Liver (tissue), 3 donors: ENCODE measurements at regions not wholly inside any gene's neighbourhood (a gene's known extent, or its start where the extent isn't known, plus 50 kb on each side); places are given as distances from the start of the nearest gene placed in this dataset.

ENCODE experiments used
- JUND ChIP-seq, 2 donors: IDR thresholded peaks; 2 replicates each; pipeline ENCODE4 v1.6.1; 2016; ENCODE audit warnings: antibody characterized with exemption in 2 of 2
- RAD21 ChIP-seq, 2 donors: IDR thresholded peaks; 2 replicates each; pipeline ENCODE4 v1.6.1; 2016; ENCODE audit warnings: antibody characterized with exemption in 2 of 2, mild to moderate bottlenecking in 2 of 2
- TAF1 ChIP-seq: conservative IDR thresholded peaks from 2 replicates; pipeline ENCODE4 v1.6.1; 2016; ENCODE audit warnings: antibody characterized with exemption, mild to moderate bottlenecking
- TF ChIP-seq, protein P1 (sequence below): fragments of 150-350 bp; IDR thresholded peaks from 2 replicates; pipeline ENCODE4 v1.5.1; 2017; ENCODE audit warnings: improper control_type of control experiment, low read depth, low read length; ENCODE audit not compliant: missing input control
- TF ChIP-seq, protein P2 (sequence below): IDR thresholded peaks from 2 replicates; pipeline ENCODE4 v1.6.1; 2016; ENCODE audit warnings: antibody characterized with exemption
- donor health status: healthy.
- donor health status: healthy.

DNA sequence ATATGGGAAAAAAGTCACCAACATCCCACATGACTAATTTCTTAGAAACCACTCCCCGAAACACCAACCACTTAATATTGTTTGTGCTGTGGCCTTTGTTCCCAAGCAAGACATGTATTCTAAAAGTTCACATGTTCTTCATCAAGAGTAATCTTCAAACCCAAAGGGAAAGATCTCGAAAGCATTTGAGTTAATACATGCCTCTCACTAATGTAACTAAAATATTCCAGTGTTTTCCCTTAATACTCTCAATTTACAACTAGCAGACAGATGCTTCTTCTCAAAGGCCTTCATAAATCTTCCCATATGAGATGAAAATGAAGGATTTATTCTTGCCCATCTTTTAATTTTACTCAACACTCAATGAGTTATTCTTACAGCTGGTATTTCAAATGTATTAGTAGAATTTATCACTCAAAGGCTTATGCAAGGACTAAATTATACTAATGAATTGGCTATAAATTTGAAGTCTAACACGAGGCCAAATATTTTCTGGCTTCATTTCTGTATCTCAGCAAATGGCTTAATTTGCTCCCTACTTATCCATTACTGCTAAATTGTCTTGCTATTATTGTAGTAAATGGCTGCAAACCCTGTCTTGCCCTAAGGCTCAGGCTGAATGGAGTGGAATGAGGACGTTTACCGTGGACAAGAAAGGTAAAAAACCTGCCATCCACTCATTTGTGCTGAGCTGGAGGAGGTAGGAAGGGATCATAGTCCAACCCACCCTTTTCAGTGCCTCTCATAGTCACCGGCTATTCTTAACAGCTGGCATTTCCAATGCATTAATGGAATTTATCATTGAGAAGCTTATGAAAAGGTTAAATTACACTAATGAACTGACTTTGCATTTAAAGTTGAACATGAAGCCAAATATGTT is 474.4 kb downstream of the RASEF start:
- TF ChIP-seq, protein P1, sequence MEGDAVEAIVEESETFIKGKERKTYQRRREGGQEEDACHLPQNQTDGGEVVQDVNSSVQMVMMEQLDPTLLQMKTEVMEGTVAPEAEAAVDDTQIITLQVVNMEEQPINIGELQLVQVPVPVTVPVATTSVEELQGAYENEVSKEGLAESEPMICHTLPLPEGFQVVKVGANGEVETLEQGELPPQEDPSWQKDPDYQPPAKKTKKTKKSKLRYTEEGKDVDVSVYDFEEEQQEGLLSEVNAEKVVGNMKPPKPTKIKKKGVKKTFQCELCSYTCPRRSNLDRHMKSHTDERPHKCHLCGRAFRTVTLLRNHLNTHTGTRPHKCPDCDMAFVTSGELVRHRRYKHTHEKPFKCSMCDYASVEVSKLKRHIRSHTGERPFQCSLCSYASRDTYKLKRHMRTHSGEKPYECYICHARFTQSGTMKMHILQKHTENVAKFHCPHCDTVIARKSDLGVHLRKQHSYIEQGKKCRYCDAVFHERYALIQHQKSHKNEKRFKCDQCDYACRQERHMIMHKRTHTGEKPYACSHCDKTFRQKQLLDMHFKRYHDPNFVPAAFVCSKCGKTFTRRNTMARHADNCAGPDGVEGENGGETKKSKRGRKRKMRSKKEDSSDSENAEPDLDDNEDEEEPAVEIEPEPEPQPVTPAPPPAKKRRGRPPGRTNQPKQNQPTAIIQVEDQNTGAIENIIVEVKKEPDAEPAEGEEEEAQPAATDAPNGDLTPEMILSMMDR: no peak
- no peak for TF ChIP-seq TAF1
- TF ChIP-seq RAD21 (IDR thresholded peaks at IDR 0.05): no peak
- TF ChIP-seq JUND (IDR thresholded peaks at IDR 0.05): no peak
- TF ChIP-seq, protein P2, sequence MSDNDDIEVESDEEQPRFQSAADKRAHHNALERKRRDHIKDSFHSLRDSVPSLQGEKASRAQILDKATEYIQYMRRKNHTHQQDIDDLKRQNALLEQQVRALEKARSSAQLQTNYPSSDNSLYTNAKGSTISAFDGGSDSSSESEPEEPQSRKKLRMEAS: no peak
